ENCODE measurements at regions not wholly inside any gene's neighbourhood (a gene's known extent, or its start where the extent isn't known, plus 50 kb on each side); places are given as distances from the start of the nearest gene placed in this dataset.
A peak's percentile ranks its signal among the peaks of the same experiment; 100 is the strongest.

GRCh38 chr11:56886455-56886854 lies 102.3 kb upstream of the OR5AK2 start:
- no TSS peak for BruUV-seq (replicated peaks)
- Histone ChIP-seq H3K4me1 (replicated peaks; ENCODE audit: insufficient read depth) (peaks cover 10% of the 10 kb centered on the region), H3K9me2 (ENCODE audit: insufficient read depth) (no peaks in the 10 kb centered on the region), H3K27ac (no peak overlapping the region), H3K4me2 (no peak overlapping the region), H3K9me3 (ENCODE audit: insufficient read depth, low read depth) (no peaks in the 10 kb centered on the region), H2AFZ (no peak overlapping the region; the same call in 1 of the 2 replicates), H4K20me1 (ENCODE audit: insufficient read depth) (no peaks in the 10 kb centered on the region), H3K36me3 (ENCODE audit: low read depth) (no peaks in the 10 kb centered on the region), H3K79me2 (ENCODE audit: low read depth) (no peaks in the 10 kb centered on the region), H3K4me3 (no peak overlapping the region), H3F3A (ENCODE audit: insufficient read depth, low read depth) (no peaks in the 10 kb centered on the region), H3K27me3 (ENCODE audit: insufficient read depth, low read depth) (no peaks in the 10 kb centered on the region)
- CTCF ChIA-PET, result no interaction called here
- TF ChIP-seq EZH2 (IDR thresholded peaks at IDR 0.05; ENCODE audit: low read depth), result no peak
- TF ChIP-seq CTCF (conservative IDR thresholded peaks at IDR 0.05), result no peak
- intact Hi-C loops (cut with micrococcal nuclease; ENCODE audit: unreplicated experiment), result no loop called here
- POLR2A ChIA-PET (ENCODE audit: unreplicated experiment), result no interaction called here
- DNase-seq, result no peak

GRCh38 chr11:56885854-56886253 lies 102.9 kb upstream of the OR5AK2 start:
- TF ChIP-seq CTCF (conservative IDR thresholded peaks at IDR 0.05) (no peak), EZH2 (IDR thresholded peaks at IDR 0.05; ENCODE audit: low read depth) (no peak)
- Histone ChIP-seq H3K36me3 (ENCODE audit: low read depth) (no peaks in the 10 kb centered on the region), H3K4me2 (no peak overlapping the region), H3K4me3 (no peak overlapping the region), H3K4me1 (replicated peaks; ENCODE audit: insufficient read depth) (peaks cover 10% of the 10 kb centered on the region), H3F3A (ENCODE audit: insufficient read depth, low read depth) (no peaks in the 10 kb centered on the region), H3K9me3 (ENCODE audit: insufficient read depth, low read depth) (no peaks in the 10 kb centered on the region), H3K27me3 (ENCODE audit: insufficient read depth, low read depth) (no peaks in the 10 kb centered on the region), H2AFZ (no peak overlapping the region), H3K79me2 (ENCODE audit: low read depth) (no peaks in the 10 kb centered on the region), H3K27ac (no peak overlapping the region), H4K20me1 (ENCODE audit: insufficient read depth) (no peaks in the 10 kb centered on the region), H3K9me2 (ENCODE audit: insufficient read depth) (no peaks in the 10 kb centered on the region)
- DNase-seq, result peak in 1 of 2 experiments; percentile 25
- POLR2A ChIA-PET (ENCODE audit: unreplicated experiment), result no interaction called here
- CTCF ChIA-PET, result no interaction called here
- BruUV-seq (replicated peaks), result no TSS peak
- intact Hi-C loops (cut with micrococcal nuclease; ENCODE audit: unreplicated experiment), result no loop called here

GRCh38 chr11:56885177-56885576 lies 103.5 kb upstream of the OR5AK2 start:
- peak overlapping the region; percentile 79 for H2AFZ ChIP-seq
- H3F3A ChIP-seq (ENCODE audit: insufficient read depth, low read depth), result no peaks in the 10 kb centered on the region
- no peak for TF ChIP-seq EZH2 (IDR thresholded peaks at IDR 0.05; ENCODE audit: low read depth)
- no peak for TF ChIP-seq CTCF (conservative IDR thresholded peaks at IDR 0.05)
- H3K4me2 ChIP-seq, result peak overlapping the region; percentile 34
- no peaks in the 10 kb centered on the region for H4K20me1 ChIP-seq (ENCODE audit: insufficient read depth)
- intact Hi-C loops (cut with micrococcal nuclease; ENCODE audit: unreplicated experiment), result no loop called here
- no peaks in the 10 kb centered on the region for H3K79me2 ChIP-seq (ENCODE audit: low read depth)
- ChIA-PET POLR2A (ENCODE audit: unreplicated experiment) (no interaction called here), CTCF (no interaction called here)
- H3K4me1 ChIP-seq (replicated peaks; ENCODE audit: insufficient read depth), result peaks cover 10% of the 10 kb centered on the region
- H3K9me2 ChIP-seq (ENCODE audit: insufficient read depth), result no peaks in the 10 kb centered on the region
- no TSS peak for BruUV-seq (replicated peaks)
- H3K4me3 ChIP-seq, result no peak overlapping the region
- no peaks in the 10 kb centered on the region for H3K27me3 ChIP-seq (ENCODE audit: insufficient read depth, low read depth)
- peak; percentile 15 to 35 for DNase-seq
- H3K27ac ChIP-seq, result peak overlapping the region; percentile 22; the same call in 1 of the 2 replicates
- no peaks in the 10 kb centered on the region for H3K36me3 ChIP-seq (ENCODE audit: low read depth)
- H3K9me3 ChIP-seq (ENCODE audit: insufficient read depth, low read depth), result no peaks in the 10 kb centered on the region
